Cerebellar cortex (tissue), 1 donor: ENCODE measurements at regions not wholly inside any gene's neighbourhood (a gene's known extent, or its start where the extent isn't known, plus 50 kb on each side); places are given as distances from the start of the nearest gene placed in this dataset.

Experiments used
- DNase-seq: peaks from one replicate; pipeline ENCODE4 v3.0.0-alpha.2; 2015; ENCODE audit warnings: low spot score

DNA sequence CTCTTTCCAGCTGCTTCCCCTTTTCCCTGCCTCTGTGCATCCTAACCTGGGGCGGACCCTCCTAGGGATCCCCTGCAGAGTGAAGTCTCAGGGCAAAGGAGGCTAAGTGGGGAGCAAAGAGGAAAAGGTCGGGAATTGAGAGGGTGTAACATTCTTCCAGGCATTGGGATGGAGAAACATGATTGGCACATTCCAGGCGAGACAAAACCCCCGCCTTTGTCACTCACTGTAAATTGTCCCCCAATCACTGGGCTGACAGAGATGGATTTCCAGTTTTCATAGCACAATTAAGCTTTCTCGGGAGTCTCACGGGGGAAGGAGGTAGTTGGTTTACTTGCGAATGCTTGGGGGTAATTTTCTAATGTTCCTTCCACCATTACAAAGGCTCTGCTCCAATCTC lies 74.9 kb downstream of the MIAT start:
- DNase-seq: no peak

DNA sequence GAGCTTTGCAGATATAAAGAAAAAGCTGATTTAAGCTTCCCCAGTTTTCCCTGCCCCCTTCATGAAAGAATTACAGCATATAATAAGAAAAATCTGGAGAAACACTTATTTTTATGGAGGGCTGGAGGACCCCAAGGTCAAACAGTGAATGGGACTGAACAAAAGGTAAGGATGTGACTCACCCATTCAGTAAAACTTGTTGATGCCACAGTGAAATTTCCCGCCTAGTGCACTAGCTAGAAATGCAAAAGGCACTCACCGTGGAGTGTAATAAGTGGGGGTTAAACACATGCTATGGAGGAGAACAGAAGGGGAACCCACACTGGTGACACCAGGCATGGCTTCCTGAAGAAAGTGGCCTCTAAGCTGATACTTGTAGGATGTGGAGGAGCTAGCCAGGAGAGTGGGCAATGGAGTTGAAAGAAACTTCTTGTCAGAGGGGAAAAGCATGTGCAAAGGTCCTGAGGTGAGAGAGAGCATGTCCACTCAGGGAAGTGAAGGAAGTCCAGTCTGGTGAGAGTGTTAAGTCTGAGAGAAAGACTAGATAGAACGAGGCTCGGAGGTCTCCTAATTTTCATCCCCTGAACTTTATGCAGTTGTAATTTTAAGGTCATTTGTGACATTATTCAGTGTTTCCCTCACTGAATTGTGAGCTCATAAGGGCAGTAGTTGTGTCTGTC lies 77.1 kb downstream of the MIAT start:
- no peak for DNase-seq

DNA sequence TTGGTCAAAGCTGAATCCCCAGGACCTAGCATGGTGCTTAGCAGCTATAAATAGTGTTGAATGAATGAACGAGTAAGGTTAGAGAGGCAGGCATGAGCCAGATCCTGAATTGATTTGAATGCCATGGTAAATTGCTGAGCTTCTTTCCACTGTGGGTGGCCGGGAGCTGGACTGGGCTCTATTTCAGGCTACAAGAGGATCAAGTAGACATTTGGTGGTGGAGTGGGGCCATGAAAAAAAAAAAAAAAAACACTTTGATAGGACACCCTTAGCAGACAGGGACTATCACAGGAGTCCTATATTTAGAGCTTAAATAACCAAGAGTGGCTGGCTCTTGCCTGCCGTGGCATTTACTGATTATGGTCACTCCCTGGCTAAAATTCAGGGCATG lies 77.6 kb downstream of the MIAT start:
- DNase-seq: no peak

DNA sequence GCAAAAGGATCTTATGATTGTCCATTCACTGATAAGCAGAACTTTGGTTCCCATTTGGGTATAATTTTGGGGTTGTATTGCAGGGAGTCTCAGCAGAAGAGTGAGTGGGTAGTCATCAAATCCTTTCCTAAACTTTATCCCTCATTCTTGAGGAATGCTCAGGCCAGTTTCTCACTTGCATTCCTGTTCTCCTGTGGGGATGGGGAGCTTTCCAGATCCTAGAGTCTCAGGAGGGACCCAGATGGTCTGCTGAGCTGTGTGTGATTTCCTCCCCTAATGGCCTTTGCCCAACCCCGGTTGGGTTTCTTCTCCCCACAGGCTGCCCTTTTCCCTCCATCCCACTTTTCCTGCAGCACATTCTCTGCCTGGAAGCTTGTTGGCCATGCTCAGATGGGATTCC lies 79.9 kb downstream of the MIAT start:
- no peak for DNase-seq

DNA sequence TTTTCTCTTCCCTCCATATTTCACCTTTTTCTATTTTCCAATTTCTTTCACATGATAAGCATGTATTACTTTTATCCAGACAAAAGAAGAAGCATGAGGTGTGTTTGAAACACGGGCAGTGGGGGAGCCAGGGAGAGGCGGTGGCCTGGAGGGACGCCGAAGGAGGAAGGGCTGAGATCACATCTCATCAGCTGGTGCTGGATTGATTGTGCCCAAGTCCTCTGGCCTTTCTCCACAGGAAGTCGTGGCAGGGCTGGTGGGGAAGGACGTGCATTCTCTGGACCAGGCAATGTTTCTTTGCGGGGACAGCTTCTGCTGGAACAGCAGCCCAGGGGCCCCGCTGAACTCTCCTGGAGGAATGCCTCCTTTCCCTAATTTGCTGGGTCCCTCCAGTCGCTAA lies 82.9 kb downstream of the MIAT start:
- DNase-seq: no peak

DNA sequence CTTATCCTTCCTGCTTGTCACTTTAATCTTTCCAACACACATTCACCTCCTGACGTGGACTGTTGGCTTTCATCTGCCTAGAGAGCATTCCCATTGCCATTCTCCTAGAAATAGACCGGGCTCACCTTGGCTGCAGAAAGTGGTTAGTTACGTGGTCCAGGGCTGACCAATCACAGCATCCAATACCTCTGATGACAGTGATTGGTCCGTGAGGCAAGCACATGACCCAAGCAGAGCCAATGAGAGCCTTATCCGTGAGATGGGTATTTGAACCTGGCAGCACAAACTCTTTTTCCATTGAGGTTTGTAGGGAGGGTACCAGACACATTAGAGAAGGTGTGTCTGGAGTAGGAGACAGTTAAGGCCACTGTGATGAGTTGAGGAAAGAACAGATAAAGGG lies 85.8 kb downstream of the MIAT start:
- no peak for DNase-seq

DNA sequence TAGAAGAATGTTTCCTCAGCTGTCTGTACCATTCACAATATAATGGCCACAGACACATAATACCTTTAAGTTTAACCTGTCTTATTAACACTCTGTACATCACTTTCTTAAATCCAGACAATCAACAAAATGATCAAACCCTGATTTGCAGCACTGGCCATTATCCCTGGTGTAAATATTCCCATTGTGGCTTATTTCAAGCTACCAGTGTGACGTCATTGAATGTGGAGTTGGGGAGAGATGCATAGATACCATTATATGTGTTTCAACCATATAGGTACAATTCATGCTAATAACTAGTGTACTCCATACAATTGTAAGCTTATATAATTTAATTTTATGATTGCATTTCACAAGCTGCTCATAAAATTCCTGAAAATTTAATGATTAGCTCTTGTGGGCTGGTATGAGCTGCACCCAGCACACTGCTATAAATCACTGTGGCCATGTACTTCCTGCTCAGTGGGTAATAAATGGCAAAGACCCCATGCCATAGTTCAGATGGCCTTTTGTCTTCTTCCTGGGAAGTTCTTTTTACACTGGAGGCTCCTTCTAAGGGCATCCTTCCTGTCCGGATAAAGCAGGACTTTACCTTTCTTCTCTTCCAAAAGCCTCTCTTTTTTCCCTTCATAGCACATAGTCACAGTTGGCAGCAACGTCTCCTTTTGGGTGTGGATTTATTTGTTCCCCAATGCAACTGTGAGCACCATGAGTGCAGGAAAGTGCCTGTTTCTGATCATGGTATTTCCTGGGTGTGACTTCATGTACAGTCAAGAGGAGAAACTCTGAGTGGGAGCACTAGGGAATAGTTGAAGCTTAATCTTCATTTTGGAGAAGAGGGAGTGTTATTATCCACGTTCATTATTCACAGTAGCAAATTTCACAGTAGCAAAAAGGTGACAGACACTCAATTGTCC lies 87.8 kb downstream of the MIAT start:
- no peak for DNase-seq

DNA sequence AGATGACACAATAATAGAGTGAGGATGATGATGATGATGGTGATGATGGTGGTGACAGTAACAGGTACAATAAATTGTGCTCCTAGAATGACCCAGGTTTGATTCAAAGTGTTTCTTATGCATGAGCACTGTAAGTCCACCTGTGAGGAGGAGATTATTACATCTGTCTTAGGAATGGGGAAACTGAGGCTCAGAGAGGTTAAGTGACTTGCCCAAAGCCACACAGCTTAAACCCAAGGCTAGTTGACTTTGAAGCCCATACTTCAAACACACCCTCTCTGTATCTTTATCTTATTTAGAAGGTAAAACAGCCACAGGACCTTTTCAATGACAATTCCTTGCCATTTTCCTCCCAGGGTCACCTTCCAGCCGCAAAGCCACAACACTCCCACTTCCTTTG lies 88.9 kb downstream of the MIAT start:
- no peak for DNase-seq

DNA sequence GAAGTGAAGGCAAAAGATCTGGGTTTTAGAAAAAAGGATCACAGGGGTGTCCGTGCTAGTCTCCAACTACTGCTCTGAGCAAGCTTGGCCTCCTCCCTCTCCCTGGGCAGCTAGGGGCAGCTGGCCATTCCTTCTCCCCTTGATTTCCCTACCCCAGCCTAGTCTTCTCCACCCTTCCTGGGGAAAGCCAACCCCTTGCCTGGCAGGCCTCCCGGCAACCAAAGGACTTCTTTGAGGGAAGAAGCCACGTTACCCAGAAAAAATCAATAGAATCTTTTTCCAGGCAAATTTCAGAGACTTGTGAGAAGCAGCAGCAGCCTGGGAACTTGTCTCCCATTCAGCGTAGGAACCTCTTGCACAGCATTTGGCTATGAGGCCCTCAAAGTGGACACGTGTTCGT lies 91.5 kb downstream of the MIAT start:
- DNase-seq: peak; percentile 15

DNA sequence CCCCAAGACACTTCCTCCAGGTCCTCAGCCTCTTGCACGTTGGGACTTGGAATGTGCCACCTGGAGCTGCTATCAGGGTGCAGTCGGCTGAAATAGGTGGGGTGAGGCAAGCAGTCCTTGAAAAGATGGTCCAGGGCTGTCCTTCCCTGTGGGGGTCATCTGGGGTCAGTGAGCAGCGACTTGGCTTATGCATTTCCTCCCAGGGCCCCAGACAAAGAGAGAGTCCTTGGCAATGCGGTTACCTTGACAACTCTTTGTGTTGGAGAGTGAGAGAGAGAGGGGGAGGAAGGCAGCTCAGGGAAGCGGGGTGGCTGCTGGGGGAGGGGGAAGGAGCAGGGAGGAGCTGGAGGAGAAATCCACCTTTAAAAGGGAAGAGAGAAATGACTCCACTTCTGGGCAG lies 93.8 kb downstream of the MIAT start:
- DNase-seq: peak; percentile 12

DNA sequence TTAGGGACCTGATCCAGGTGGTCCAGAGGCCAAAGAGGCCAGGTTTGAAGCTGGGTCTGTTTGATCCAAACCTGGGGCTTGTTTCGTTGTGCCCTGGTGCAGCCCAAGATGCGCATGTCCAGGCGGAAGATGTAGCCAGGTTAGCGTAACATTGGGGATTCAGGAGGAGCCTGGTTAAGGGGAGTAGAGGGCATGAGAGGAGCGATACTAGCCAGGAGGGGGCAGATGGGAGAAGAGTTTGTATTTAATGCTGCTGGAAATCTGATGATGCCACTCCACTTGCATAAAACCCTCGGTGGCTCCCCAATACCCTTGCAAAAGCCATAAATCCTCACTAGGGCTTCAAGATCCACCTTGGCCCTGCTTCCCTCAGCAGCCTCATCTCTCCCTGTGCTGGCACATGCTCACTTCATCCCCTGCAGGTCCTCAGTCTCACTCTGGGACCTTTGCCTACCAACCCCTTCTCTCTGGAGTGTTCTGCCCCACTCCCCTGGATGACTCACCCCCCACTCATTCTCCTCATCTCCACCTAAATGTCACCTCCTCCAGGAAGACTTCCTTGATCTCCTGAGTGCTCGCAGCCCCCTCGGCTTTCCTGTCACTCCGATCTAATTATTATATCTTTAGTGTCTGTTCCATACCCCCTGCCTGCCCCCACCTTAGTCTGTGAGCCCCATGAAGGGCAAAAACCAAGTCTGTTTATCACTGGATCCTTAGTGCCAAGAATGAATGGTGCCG lies 95.9 kb downstream of the MIAT start:
- DNase-seq: no peak

DNA sequence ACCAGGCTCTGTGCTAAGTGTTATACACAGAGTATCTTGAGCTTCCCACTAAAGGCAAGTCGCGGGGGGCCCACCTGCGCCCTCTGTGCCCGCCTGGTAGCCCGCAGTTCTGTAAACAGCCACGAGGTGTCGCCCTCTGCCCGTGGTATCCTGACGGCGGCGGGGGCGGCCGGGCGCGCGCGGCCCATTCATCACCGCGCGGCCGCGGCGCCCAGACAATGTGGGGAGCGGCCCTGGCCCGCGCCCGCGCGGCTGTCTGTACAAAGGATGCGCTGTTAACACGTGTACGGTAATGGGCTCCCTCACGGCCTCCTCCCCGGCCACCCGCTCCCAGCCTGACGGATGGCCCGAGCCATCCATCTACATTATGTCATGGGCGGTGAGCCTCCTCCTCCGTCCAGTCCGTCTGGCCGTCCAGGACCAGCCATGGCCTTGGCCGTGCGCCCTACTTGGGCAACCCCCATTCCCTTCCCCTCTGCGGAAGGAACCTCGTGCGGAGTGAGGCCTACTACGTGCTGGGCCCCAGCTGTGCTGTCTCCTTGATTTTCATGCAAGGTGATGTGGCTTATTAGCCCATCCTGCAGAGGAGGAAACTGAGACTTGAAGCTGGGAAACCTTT lies 99.4 kb downstream of the MIAT start:
- no peak for DNase-seq

DNA sequence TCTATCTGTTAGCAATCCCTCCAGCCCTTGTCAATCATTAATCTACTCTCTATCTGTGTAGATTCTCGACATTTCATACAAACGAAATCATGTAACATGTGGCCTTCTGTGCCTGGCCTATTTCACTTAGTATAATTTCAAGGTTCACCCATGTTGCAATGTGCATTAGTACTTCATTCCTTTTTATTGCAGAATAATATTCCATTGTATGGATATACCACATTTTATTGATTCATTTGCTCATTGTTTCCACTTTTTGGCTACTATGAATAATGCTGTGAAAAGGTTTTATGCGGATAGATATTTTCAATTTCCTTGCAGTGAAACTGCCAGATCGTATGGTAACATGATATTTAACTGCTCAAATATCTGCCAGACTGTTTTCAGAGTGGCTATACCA lies 100.1 kb downstream of the MIAT start:
- no peak for DNase-seq

DNA sequence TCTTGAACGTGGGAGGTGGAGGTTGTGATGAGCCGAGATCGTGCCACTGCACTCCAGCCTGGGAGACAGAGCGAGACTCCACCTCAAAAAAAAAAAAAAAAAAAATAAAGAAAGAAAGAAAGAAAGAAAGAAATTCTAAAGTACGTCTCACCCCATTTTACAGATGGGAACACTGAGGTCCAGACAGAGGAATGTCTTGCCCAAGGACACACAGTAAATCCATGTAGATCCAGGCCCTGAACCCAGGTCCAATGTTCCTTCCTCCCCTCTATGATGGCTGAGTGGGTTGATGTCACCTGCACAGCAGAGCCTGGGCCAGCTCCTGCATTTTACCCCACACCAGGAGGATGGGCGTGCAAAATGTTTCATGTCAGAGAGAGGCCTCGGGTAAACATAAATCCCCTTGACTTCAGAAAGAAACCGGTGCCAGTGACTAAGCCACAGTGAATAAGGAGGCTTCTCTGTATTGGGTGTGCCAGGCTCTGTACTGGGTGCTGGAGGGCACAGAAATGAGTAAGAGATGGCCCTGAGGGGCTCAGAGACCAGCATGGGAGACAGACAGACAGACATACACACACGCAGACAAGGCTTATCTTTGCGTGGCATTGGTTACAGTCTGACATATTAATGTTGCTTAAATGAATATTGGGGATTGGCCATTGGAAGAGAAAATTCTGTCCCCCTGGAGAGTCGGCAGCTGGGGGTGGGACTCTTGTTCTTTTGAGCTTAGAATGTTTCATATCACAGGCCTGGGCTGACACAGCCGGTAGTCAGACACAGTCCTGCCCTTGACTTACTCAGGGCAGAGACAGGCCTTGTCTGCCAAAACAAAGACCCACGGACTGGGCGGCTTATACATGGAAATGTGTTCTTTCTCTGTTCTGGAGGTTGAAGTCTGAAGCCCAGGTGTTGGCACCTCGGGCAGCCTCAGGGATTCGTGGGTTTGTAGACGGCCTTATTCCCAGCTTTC lies 105.4 kb downstream of the MIAT start:
- no peak for DNase-seq

DNA sequence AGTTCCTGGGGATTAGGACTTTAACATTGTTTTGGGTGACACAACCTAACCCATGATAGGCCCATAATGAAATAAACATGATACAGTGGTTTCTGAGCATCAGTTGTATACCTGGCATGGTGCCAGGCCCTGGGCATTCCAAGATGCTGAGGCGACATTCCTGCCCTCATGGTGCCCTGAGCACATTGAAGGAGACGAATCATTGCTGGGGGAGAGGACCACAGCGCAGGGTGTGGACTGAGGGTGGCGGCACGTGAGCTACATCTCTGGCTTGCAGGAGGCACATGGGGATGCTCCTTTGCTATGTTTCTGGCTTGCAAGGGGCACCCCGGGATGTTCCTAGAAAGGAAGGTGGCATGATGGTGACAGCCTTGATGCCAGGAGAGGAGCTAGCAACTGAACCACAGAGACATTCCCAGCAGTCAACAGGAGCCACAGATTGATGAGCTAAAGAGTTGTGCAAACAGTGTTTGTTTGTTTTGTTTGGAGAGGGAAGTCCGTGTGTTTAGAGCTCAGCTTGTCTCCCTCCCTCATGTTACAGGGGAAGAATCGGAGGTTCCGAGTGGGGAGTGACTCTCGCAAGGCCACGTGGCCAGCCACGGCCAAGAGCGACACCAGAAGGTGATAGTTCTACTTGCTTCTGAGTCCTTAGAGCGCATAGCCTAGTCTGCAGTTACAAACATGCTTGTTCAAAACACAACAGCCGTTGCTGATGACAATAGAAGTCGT lies 106.4 kb downstream of the MIAT start:
- no peak for DNase-seq

DNA sequence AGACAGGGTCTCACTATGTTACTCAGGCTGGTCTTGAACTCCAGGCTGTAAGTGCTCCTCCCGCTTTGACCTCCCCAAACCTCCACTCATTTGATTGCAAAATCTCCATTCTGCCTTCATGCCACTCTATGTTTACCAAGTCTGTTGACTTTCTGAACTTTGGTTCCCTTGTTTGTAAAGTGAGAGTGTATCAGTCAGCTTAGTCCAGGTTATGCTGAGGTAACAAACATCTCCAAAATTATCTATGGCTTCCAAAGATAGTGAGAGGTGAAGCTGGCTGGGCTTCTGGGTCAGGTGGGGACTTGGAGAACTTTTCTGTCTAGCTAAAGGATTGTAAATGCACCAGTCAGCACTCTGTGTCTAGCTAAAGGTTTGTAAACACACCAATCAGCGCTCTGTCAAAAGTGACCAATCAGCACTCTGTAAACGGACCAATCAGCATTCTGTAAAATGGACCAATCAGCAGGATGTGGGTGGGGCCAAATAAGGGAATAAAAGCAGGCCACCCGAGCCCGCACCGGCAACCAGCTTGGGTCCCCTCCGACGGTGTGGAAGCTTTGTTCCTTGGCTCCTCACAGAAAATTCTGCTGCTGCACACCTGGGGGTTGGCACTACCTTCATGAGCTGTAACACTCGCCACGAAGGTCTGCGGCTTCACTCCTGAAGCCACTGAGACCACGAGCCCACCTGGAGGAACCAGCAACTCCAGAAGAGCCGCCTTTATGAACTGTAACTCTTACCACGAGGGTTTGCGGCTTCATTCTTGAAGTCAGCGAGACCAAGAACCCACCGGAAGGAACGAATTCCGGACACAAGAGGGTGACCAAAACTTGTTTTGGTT lies 109.3 kb downstream of the MIAT start:
- no peak for DNase-seq

DNA sequence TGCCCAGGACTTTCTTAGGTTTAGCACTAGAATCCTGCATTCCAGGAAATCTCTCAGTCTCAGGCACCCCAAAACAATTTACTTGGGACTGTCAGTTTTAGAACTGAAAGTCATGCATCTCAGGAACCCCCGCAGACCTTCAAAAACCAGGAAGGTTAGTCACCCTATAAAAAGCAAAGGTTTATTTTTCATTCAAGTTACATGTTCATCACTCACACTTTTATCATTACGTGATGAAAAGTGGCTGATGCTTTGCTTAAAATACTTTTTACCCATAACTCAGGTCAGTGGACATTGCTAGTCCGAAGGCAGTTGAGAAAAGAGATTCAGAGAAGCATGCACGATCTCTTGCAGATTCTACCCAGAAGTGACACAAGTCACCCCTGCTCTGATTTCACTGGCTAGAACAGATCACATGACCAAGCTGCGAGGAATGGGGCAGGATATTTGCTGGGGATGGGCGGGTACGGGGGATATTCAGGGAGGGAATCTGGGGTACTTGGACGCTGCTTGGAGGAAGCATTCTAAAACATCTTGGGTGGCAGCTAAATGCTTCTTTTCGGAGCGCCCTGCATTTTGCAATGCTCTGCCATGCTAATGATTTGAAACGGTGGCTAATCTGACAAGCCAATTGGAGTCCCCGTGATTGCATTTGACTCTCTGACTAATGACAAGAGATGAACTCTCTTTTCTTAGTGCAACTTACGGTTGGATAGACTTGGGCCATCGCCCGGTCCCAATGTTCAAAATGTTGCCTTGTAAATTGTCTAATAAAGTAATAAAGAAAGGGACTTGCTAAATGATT lies 110.2 kb downstream of the MIAT start:
- no peak for DNase-seq

DNA sequence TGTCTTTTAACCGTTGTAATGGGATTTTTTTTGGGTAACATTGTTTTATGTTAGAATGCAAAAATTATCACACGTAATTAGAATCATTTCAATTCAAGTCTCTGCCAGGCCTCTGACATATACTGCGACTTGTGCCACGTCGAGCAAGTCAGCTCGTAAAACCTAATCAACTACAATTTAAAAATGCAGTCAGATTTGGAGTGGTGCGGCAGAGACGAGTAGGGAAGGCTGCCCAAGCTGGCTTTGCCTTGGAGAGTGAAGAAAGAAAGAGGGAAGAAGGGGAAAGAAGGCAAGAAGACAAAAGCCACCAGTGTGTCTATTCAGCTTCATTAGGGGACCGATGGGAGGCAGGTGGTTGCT lies 110.7 kb downstream of the MIAT start:
- DNase-seq: no peak

DNA sequence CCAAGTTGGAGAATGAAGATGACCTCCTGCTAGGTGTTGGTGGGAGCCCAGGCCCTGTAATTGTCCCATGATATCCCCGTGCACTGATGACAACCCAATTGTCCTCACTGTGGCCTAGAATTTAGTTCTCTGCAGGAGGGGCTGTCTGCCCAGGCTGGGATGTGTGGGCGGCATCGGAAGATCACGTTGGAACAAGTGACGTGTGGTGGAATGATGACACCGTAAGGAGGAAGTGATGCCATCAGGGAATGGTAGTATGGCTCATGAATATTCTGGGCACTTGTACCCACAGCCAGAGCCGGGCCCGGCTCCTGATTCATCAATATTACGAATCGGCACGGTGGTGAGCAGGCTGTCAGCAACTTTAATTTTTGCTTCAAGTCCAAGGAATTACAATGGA lies 111.6 kb downstream of the MIAT start:
- no peak for DNase-seq
